MM.1S (cell line): ENCODE measurements at regions not wholly inside any gene's neighbourhood (a gene's known extent, or its start where the extent isn't known, plus 50 kb on each side); places are given as distances from the start of the nearest gene placed in this dataset.

Experiments used
- DNase-seq: peaks from one replicate; pipeline ENCODE4 v3.0.0-alpha.2; 2015
- H2AFZ ChIP-seq: fragments of 300-600 bp; sonication (generic); 2 replicates; pipeline ENCODE4 v1.6.0; 2016; ENCODE audit warnings: antibody characterized with exemption, low read length
- H3F3A ChIP-seq: fragments of 300-600 bp; sonication (generic); 2 replicates; pipeline ENCODE4 v1.6.1; 2016; ENCODE audit warnings: mild to moderate bottlenecking, antibody characterized with exemption, low read length, moderate library complexity, mixed read lengths; ENCODE audit not compliant: insufficient read depth
- H3K27ac ChIP-seq: fragments of 300-600 bp; sonication (generic); 2 replicates; pipeline ENCODE4 v1.5.1; 2016; ENCODE audit warnings: mild to moderate bottlenecking, low read length
- H3K27me3 ChIP-seq: fragments of 300-600 bp; sonication (generic); replicated peaks from 2 replicates; pipeline ENCODE4 v1.6.0; 2016; ENCODE audit warnings: low read length; ENCODE audit not compliant: insufficient read depth
- H3K36me3 ChIP-seq: fragments of 300-600 bp; sonication (generic); replicated peaks from 2 replicates; pipeline ENCODE4 v1.6.1; 2016; ENCODE audit warnings: mild to moderate bottlenecking, low read length, mixed read lengths; ENCODE audit not compliant: insufficient read depth
- H3K4me1 ChIP-seq: fragments of 300-600 bp; sonication (generic); 2 replicates; pipeline ENCODE4 v1.6.1; 2016; ENCODE audit warnings: low read length, mixed read lengths
- H3K4me2 ChIP-seq: fragments of 300-600 bp; sonication (generic); 2 replicates; pipeline ENCODE4 v1.6.0; 2016; ENCODE audit warnings: low read depth, low read length
- H3K4me3 ChIP-seq: fragments of 300-600 bp; sonication (generic); 2 replicates; pipeline ENCODE4 v1.5.1; 2016; ENCODE audit warnings: low read length, mixed read lengths
- H3K79me2 ChIP-seq: fragments of 300-600 bp; sonication (generic); 2 replicates; pipeline ENCODE4 v1.6.1; 2016; ENCODE audit warnings: mixed run types, low read length, mixed read lengths
- H3K9ac ChIP-seq: fragments of 300-600 bp; sonication (generic); 2 replicates; pipeline ENCODE4 v1.6.1; 2016; ENCODE audit warnings: low read length, mixed read lengths
- H3K9me2 ChIP-seq: fragments of 300-600 bp; sonication (generic); replicated peaks from 2 replicates; pipeline ENCODE4 v1.6.1; 2016; ENCODE audit warnings: mild to moderate bottlenecking, low read length, mixed read lengths; ENCODE audit not compliant: insufficient read depth
- H3K9me3 ChIP-seq: fragments of 300-600 bp; sonication (generic); replicated peaks from 2 replicates; pipeline ENCODE4 v1.6.1; 2016; ENCODE audit warnings: mild to moderate bottlenecking, low read length, mixed read lengths; ENCODE audit not compliant: insufficient read depth
- H4K20me1 ChIP-seq: fragments of 300-600 bp; sonication (generic); 2 replicates; pipeline ENCODE4 v1.6.1; 2016; ENCODE audit warnings: mild to moderate bottlenecking, low read length, moderate library complexity, mixed read lengths; ENCODE audit not compliant: insufficient read depth
- EZH2 ChIP-seq: fragments of 300-600 bp; sonication (generic); optimal IDR thresholded peaks from 2 replicates; pipeline ENCODE3; 2017; ENCODE audit warnings: low read depth, mild to moderate bottlenecking, antibody characterized with exemption, low read length, mixed read lengths
- EZH2phosphoT487 ChIP-seq: fragments of 300-600 bp; sonication (generic); IDR thresholded peaks from 2 replicates; pipeline ENCODE4 v1.6.1; 2018; ENCODE audit warnings: antibody characterized with exemption, low read length
- TF ChIP-seq, protein P1 (sequence below): fragments of 300-600 bp; sonication (generic); IDR thresholded peaks from 2 replicates; pipeline ENCODE4 v1.5.1; 2016; ENCODE audit warnings: antibody characterized with exemption, low read length, mixed read lengths

DNA sequence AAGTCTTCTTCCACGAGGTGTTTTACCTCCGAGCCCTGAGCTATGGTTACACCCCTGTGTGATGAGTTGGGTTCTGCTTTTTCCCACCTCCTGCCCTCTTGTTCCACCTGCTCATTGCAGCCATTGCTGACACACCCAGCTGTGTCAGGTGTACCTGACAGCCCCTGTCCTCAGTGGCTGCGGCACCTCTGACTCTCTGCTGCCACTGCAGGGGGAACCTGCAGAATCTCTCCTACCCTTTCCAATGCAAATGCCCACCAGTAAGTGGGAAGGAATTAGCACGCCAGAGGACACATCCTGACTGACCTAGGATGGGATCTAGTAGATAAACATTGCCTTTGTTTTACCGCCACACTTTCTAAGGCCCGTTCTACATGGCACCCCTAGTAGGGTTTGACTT, 600.9 kb upstream of the MKI67 start:
- H3K9me3 ChIP-seq: no peaks in the 10 kb centered on the region
- no peak for DNase-seq

DNA sequence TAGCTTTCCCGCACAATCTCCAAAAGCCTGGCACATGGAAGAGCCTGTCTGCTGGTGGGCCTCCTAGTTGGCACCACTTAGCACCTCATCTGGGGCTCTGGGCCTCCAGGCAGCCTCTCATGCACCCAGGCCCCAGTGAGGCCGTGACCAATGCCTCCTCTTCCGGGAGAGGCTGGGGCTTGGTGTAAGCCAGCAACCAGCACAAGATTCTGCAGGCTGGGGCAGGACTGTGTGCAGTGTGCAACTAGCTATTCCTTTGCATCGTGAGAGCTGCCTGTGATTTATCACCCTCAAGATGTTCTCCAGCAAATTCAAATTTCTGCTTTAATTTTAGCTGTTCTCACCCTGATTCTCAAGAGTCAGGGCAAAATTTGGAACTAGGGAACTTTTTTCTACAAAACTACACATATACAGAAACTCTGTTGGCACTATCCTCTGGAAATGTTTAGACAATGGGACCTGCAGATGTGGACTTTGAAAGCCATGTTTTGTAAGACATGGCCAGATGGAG, 603.7 kb upstream of the MKI67 start:
- Histone ChIP-seq H4K20me1 (no peaks in the 10 kb centered on the region), H3K4me2 (no peak overlapping the region), H3F3A (no peaks in the 10 kb centered on the region), H3K4me1 (no peaks in the 10 kb centered on the region), H2AFZ (no peak overlapping the region), H3K9ac (no peak overlapping the region), H3K9me3 (no peaks in the 10 kb centered on the region), H3K4me3 (no peak overlapping the region), H3K79me2 (no peaks in the 10 kb centered on the region), H3K36me3 (no peaks in the 10 kb centered on the region), H3K27me3 (no peaks in the 10 kb centered on the region), H3K27ac (no peak overlapping the region), H3K9me2 (no peaks in the 10 kb centered on the region)
- DNase-seq: no peak
- TF ChIP-seq EZH2 (no peak), EZH2phosphoT487 (no peak)
- TF ChIP-seq, protein P1, sequence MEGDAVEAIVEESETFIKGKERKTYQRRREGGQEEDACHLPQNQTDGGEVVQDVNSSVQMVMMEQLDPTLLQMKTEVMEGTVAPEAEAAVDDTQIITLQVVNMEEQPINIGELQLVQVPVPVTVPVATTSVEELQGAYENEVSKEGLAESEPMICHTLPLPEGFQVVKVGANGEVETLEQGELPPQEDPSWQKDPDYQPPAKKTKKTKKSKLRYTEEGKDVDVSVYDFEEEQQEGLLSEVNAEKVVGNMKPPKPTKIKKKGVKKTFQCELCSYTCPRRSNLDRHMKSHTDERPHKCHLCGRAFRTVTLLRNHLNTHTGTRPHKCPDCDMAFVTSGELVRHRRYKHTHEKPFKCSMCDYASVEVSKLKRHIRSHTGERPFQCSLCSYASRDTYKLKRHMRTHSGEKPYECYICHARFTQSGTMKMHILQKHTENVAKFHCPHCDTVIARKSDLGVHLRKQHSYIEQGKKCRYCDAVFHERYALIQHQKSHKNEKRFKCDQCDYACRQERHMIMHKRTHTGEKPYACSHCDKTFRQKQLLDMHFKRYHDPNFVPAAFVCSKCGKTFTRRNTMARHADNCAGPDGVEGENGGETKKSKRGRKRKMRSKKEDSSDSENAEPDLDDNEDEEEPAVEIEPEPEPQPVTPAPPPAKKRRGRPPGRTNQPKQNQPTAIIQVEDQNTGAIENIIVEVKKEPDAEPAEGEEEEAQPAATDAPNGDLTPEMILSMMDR: no peak

More for the DNA sequence above, 600.9 kb upstream of the MKI67 start:
- peaks cover 14% of the 10 kb centered on the region for H3F3A ChIP-seq
- H3K4me2 ChIP-seq: no peak overlapping the region
- no peaks in the 10 kb centered on the region for H4K20me1 ChIP-seq
- no peak overlapping the region for H3K27ac ChIP-seq
- no peak overlapping the region for H3K9ac ChIP-seq
- peaks cover 20% of the 10 kb centered on the region for H3K4me1 ChIP-seq
- H3K27me3 ChIP-seq: no peaks in the 10 kb centered on the region
- TF ChIP-seq EZH2phosphoT487: no peak
- TF ChIP-seq EZH2: no peak
- TF ChIP-seq, protein P1: no peak
- no peak overlapping the region for H2AFZ ChIP-seq
- H3K9me2 ChIP-seq: no peaks in the 10 kb centered on the region
- H3K79me2 ChIP-seq: no peaks in the 10 kb centered on the region
- no peak overlapping the region for H3K4me3 ChIP-seq
- H3K36me3 ChIP-seq: no peaks in the 10 kb centered on the region

DNA sequence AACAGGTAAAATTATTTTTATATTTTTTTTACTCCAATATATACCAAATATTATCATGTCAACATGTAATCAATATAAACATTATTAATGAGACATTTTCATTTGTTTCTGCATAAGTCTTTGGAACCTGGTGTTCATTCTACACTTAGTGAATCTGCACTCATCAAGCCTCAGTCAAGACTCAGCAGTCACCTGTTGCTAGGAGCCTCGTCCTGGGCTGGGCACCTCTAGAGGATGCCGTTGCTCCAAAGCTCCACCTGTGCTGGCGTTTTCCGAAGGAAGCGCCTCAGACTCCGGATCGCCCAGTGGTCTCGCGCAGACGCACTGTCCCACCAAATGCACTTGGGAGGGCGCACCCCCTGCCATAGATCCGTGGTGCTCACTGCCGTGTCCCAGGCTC, 604.7 kb upstream of the MKI67 start:
- Histone ChIP-seq H3F3A (no peaks in the 10 kb centered on the region), H3K9me2 (no peaks in the 10 kb centered on the region), H3K4me2 (no peak overlapping the region), H3K79me2 (no peaks in the 10 kb centered on the region), H4K20me1 (no peaks in the 10 kb centered on the region), H3K27ac (no peak overlapping the region), H3K9me3 (no peaks in the 10 kb centered on the region), H3K9ac (no peak overlapping the region), H3K36me3 (no peaks in the 10 kb centered on the region), H3K27me3 (no peaks in the 10 kb centered on the region), H3K4me1 (no peaks in the 10 kb centered on the region), H2AFZ (no peak overlapping the region), H3K4me3 (no peak overlapping the region)
- TF ChIP-seq EZH2 (no peak), EZH2phosphoT487 (no peak)
- TF ChIP-seq, protein P1: no peak
- DNase-seq: no peak
